Breast epithelium (tissue), 3 donors: ENCODE measurements at regions not wholly inside any gene's neighbourhood (a gene's known extent, or its start where the extent isn't known, plus 50 kb on each side); places are given as distances from the start of the nearest gene placed in this dataset.

Experiments used
- CTCF ChIP-seq, 3 donors: fragments of 450-650 bp; IDR thresholded peaks; one replicate each; pipeline ENCODE4 v1.5.1; 2016 to 2017; ENCODE audit warnings: antibody characterized with exemption in 3 of 3, mild to moderate bottlenecking in 3 of 3, moderate library complexity in 3 of 3
- POLR2A ChIP-seq: fragments of 450-650 bp; IDR thresholded peaks from one replicate; pipeline ENCODE4 v1.6.1; 2016; ENCODE audit warnings: antibody characterized with exemption, mild to moderate bottlenecking, moderate library complexity

GRCh38 chr1:200493344-200493743 is 83.5 kb upstream of the ZNF281 start:
- TF ChIP-seq CTCF (IDR thresholded peaks at IDR 0.05) (no peak), POLR2A (no peak)
